ENCODE measurements at regions not wholly inside any gene's neighbourhood (a gene's known extent, or its start where the extent isn't known, plus 50 kb on each side); places are given as distances from the start of the nearest gene placed in this dataset.
"Not testable (repeated sequence)": the region's sequence is repeated elsewhere in the genome, so short reads cannot be mapped to it uniquely, and the experiment has no call there.

GRCh38 chr1:73842436-73842835 is 355.5 kb downstream of the LRRIQ3 start:
- no peak for DNase-seq (ENCODE audit: low read depth)

- no peak for DNase-seq (ENCODE audit: low read depth)
Observed at GRCh38 chr1:73839922-73840321, 358.1 kb downstream of the LRRIQ3 start.

GRCh38 chr1:73832276-73833181 is 365.4 kb downstream of the LRRIQ3 start:
- DNase-seq (ENCODE audit: low read depth): no peak

DNA sequence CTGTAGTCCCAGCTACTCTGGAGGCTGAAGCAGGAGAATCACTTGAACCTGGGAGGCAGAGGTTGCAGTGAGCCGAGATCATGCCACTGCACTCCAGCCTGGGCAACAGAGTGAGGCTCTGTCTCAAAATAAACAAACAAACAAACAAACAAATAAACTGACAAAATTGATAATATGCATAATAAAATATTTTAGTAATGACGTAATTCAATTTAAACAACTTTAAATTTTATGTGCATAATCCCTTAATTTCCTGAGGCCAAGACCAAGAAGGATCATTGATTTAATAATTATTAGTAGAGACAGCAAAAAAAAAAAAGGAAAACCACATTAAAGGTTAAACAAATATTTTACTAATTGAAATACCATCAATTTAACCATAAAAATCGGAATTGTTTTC is 370.7 kb downstream of the LRRIQ3 start:
- not testable (repeated sequence) for DNase-seq (ENCODE audit: low read depth)

- DNase-seq (ENCODE audit: low read depth): no peak
Observed at GRCh38 chr1:73824065-73824464, 373.9 kb downstream of the LRRIQ3 start.

DNA sequence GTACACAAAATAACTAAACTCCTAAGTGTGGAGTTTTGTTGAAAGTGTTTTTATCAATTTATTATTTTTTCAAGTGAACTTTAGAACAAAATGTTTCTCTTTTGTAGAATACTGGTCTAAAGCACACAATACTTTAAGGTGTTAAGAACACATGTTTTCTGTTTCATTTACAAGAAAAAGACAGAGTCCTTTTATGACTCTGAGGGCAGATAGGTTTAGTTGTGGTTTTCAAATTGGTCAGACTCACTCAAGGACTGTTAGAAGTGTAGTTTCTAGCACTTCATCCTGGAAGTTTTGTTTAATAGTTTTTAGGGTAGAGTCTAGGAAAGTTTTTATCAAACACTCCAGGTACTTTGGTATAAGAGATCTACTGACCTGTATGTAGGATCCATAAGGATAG is 376.5 kb downstream of the LRRIQ3 start:
- DNase-seq (ENCODE audit: low read depth): no peak

- DNase-seq (ENCODE audit: low read depth): no peak
Observed at GRCh38 chr1:73820843-73821242, 377.1 kb downstream of the LRRIQ3 start.

DNA sequence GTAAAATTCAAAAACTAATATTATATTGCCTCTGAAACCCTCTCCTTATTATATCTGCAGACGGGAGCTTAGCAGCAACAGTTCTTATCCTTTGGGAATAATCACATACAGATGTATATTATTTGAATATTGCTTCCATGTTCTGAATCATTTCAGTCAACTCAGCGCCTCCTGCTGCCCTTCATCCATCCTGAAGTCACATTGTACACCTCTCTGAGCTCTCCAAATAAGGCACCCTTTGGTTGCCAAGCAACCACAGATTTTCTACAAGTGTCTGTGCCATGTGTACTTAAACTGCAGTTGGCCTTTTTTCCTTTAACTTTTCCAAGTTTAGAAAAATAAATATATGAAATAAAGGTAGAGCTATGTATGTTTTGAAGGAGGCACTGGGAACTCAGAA is 384.3 kb downstream of the LRRIQ3 start:
- DNase-seq (ENCODE audit: low read depth): no peak

DNA sequence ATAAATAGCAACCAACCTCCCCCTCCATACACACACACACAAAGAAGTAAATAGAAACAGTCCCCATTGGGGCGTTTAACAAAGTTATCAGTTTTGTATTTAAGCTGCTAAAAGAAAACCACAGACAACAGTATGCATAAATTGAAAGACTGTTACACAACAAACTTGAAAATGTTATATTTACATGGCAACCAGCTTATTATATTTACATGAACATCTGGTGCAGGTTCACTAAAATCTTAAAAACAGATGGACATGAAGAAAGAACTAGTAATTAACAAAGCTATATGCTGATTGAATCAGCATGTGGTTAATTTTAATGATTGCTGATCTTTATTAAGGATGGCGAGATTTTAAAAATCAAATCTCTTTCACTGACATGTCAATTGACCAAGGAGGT is 384.7 kb downstream of the LRRIQ3 start:
- DNase-seq (ENCODE audit: low read depth): no peak

- DNase-seq (ENCODE audit: low read depth): no peak
Observed at GRCh38 chr1:73811798-73812197, 386.2 kb downstream of the LRRIQ3 start.

GRCh38 chr1:73804935-73805334 is 393.0 kb downstream of the LRRIQ3 start:
- DNase-seq (ENCODE audit: low read depth): no peak

GRCh38 chr1:73803380-73803779 is 394.6 kb downstream of the LRRIQ3 start:
- no peak for DNase-seq (ENCODE audit: low read depth)

GRCh38 chr1:73801912-73802429 is 396.0 kb downstream of the LRRIQ3 start:
- DNase-seq (ENCODE audit: low read depth): no peak

DNA sequence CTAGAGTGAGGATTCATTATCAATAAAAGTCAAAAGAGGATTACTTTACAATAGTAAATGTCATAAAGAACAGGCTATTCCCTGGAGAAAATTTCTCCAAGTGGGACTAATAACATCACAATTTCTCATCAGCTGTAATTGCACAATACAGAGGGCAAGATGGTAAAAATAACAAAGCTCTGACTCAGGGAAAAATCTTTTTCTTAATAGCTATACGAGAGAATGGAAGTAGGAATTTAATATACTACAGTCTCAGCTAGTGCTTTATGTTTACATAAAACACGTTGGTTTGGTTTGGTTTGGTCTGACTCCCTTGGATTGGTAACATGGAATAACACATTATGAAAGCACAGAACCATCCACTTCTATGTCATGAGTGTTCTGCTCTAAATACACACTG is 397.6 kb downstream of the LRRIQ3 start:
- DNase-seq (ENCODE audit: low read depth): peak; percentile 40

GRCh38 chr1:73789965-73790364 is 408.0 kb downstream of the LRRIQ3 start:
- no peak for DNase-seq (ENCODE audit: low read depth)

DNA sequence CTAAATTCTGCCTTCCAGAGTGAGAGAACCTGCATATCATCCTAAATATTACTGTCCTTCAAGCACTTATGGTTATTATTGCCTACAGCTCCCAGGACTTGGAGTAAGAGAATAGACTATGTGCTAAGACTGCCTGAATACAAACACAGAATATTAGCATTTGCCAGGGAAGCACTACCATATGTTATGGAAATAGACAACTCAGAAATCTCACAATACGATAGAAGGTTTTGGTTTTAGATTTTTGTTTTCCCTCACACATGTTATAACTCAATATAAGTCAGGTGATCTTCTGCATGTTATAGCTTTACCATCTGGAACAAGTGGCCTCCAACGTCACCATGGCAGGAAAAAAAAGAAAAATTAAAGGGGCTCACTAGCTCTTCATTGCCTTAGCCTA is 413.9 kb downstream of the LRRIQ3 start:
- no peak for DNase-seq (ENCODE audit: low read depth)

DNA sequence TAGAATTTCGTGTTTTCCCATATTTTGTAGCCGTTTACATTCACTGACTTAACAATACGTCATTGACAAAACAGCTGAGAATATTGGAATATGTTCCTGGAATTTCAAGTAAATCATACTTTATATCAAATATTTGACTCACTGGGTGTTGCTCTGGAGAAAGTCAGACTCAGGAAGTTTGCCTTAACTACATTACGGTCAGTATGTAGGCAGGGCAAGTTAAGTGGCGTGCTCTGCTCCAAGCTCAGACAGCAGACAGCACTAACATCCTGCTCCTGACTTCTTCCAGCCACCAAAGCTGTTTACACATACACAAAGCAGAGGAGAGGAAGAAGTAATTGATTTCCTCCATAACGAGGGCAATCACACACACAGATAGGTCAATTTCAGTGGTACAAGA is 414.6 kb downstream of the LRRIQ3 start:
- DNase-seq (ENCODE audit: low read depth): no peak

DNA sequence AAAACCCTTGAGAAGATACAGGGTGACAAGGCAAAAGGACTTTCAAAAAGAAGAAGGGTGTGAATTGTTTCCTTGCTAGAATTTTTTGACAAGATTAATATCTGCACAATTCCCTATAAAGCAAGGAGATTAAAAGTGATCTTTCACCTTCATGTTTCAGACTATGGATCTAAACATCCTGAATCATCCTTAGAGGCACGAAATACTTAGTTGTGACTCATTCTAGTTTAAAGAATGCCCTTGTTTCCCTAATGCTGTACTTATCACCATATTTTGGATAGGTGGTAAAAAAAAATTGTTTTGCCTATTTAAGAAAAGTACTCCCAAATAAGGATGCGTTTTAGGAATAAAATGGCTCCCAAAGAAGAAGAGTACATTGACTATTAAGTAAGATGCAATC is 415.1 kb downstream of the LRRIQ3 start:
- DNase-seq (ENCODE audit: low read depth): no peak

DNA sequence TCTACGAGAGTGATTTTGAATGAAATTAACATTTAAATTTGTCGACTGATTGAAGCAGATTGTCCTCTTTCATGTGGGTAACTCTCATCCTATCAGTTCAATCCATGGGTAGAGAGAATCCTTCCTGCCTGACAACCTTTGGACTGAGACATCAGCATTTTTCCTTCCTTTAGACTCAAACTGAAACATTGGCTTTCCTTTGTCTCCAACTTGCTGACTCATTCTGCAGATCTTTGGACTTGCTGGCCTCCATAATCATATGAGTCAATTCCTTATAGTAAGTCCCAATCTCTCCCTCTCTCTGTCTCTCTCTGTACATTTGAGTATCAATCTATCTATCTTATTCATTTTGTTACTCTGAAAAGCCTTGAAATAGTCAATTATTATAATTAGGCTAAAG is 416.7 kb downstream of the LRRIQ3 start:
- no peak for DNase-seq (ENCODE audit: low read depth)

GRCh38 chr1:73778471-73778870 is 419.5 kb downstream of the LRRIQ3 start:
- no peak for DNase-seq (ENCODE audit: low read depth)

- no peak for DNase-seq (ENCODE audit: low read depth)
Observed at GRCh38 chr1:73775896-73776295, 422.1 kb downstream of the LRRIQ3 start.

DNA sequence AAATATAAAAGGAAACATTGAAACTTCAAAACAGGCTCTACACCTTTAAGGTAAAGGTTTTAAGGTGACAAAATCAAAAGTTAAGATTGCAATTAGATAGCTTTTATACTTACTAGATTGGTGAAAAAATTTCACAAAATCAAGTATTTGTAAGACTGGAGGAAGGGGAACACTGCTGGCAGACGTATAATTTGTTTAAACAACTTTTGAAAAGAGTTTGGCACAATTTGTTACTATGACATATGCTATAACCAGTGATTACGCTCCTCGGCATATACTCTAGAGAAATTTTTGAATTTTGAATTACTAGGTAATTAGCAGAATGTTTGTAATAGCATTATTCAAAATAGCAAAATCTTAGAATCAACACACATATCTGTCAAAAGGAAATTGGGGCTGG is 425.0 kb downstream of the LRRIQ3 start:
- no peak for DNase-seq (ENCODE audit: low read depth)

DNA sequence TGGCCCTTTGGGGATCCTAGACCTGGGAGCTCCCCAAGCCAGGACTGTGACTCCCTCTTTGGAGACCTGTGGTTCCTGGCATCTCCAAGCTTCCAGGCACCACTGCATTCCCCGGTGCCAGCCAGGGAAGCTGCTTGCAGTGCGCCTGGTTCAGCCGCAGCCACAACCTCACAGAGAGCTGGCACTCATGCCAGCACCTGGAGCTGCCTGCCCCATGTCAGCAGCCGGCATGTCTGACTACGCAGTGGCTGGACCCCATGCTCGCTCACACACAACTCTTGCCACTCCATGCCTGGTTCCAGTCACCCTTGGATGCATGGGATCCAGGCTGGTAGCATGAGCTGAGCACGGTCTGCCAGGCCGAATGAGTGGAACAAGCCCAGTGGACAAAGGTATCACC is 426.6 kb downstream of the LRRIQ3 start:
- no peak for DNase-seq (ENCODE audit: low read depth)
